A549 (cell line): ENCODE measurements at regions not wholly inside any gene's neighbourhood (a gene's known extent, or its start where the extent isn't known, plus 50 kb on each side); places are given as distances from the start of the nearest gene placed in this dataset.

Experiments
- ATAC-seq, 2 experiments: fragments of 200-7000 bp in 1 of 2; fragments of >200 bp in 1 of 2; cut with Nextera tagmentation in 1 of 2; cut with Tn5 transposase in 1 of 2; 3 replicates each; pipeline versions ENCODE4 v1.8.0 to v1.9.1; 2018 to 2020; ENCODE audit warnings: mild to moderate bottlenecking in 1 of 2, moderate library complexity in 1 of 2
- CTCF ChIA-PET: fragments of 300-600 bp; sonication (Branson Sonifier 250); formaldehyde crosslinking; extraction: SDS; loops from one replicate; lab custom pipeline; 2021; ENCODE audit warnings: antibody characterized with exemption, inconsistent platforms; lab: Yijun Ruan, JAX
- POLR2A ChIA-PET: fragments of 350-600 bp; formaldehyde crosslinking; extraction: SDS; loops from one replicate; lab custom pipeline; 2021; ENCODE audit warnings: antibody characterized with exemption, inconsistent platforms; lab: Yijun Ruan, JAX
- DNase-seq, 2 experiments: peaks; one replicate each; pipeline versions ENCODE4 v3.0.0 to v3.0.0-alpha.2; 2011 to 2016; ENCODE audit warnings: low read depth in 1 of 2, low spot score in 1 of 2
- FAIRE-seq: peaks from 2 replicates; lab custom pipeline; 2011; peaks lifted over from hg19 to GRCh38; lab: Jason Lieb, UNC
- H3K27ac ChIP-seq, 2 experiments: fragments of >200 bp; sonication (Bioruptor Twin); formaldehyde crosslinking; 3 replicates each; pipeline ENCODE4 v1.5.1; 2016 to 2017
- H3K4me1 ChIP-seq: fragments of >200 bp; sonication (Bioruptor Twin); formaldehyde crosslinking; 3 replicates; pipeline ENCODE4 v1.6.1; 2016
- H3K4me2 ChIP-seq: fragments of >200 bp; sonication (Bioruptor Twin); formaldehyde crosslinking; 3 replicates; pipeline ENCODE4 v1.6.1; 2016
- H3K4me3 ChIP-seq: fragments of >200 bp; sonication (Bioruptor Twin); formaldehyde crosslinking; 3 replicates; pipeline ENCODE4 v1.5.1; 2016
- H3K9me3 ChIP-seq: fragments of >200 bp; sonication (Bioruptor Twin); formaldehyde crosslinking; 3 replicates; pipeline ENCODE4 v1.6.1; 2016
- BHLHE40 ChIP-seq: IDR thresholded peaks from 2 replicates; pipeline ENCODE4 v1.6.1; 2012; ENCODE audit warnings: low read depth, low read length, inconsistent platforms
- CBX2 ChIP-seq: fragments of 200-600 bp; sonication (generic); IDR thresholded peaks from 2 replicates; pipeline ENCODE4 v1.6.1; 2016; ENCODE audit warnings: low read depth, mild to moderate bottlenecking, borderline replicate concordance
- CHD4 ChIP-seq: fragments of 200-600 bp; sonication (generic); IDR thresholded peaks from 2 replicates; pipeline ENCODE4 v1.6.1; 2016; ENCODE audit warnings: antibody characterized with exemption, mild to moderate bottlenecking, borderline replicate concordance
- ESRRA ChIP-seq: fragments of 150-350 bp; IDR thresholded peaks from 2 replicates; pipeline ENCODE4 v1.6.1; 2014; ENCODE audit warnings: mild to moderate bottlenecking, low read length, borderline replicate concordance
- FOXS1 ChIP-seq: fragments of 250-450 bp; sonication (Bioruptor Pico); IDR thresholded peaks from 2 replicates; pipeline ENCODE4 v1.5.0; 2020; ENCODE audit warnings: mild to moderate bottlenecking, moderate library complexity
- GATA3 ChIP-seq: IDR thresholded peaks from 2 replicates; pipeline ENCODE4 v1.6.1; 2012; ENCODE audit warnings: borderline replicate concordance
- HDAC2 ChIP-seq: fragments of 200-600 bp; sonication (generic); IDR thresholded peaks from 2 replicates; pipeline ENCODE4 v1.6.1; 2016
- HOXB13 ChIP-seq: fragments of 250-450 bp; sonication (Bioruptor Pico); IDR thresholded peaks from 2 replicates; pipeline ENCODE4 v1.5.0; 2020; ENCODE audit warnings: low read depth, mild to moderate bottlenecking, moderate library complexity
- JUN ChIP-seq, 2 experiments: fragments of >200 bp; sonication (Bioruptor Twin); formaldehyde crosslinking; IDR thresholded peaks; 2 replicates in 1 of 2; 3 replicates in 1 of 2; pipeline ENCODE4 v1.6.1; 2016 to 2017
- JUNB ChIP-seq: fragments of >200 bp; sonication (Bioruptor Twin); formaldehyde crosslinking; IDR thresholded peaks from 2 replicates; pipeline ENCODE4 v1.6.1; 2016
- KDM1A ChIP-seq: fragments of 200-600 bp; sonication (generic); IDR thresholded peaks from 2 replicates; pipeline ENCODE4 v1.6.1; 2016; ENCODE audit warnings: low read depth, mild to moderate bottlenecking
- MAFK ChIP-seq: fragments of 450-650 bp; IDR thresholded peaks from 2 replicates; pipeline ENCODE4 v1.6.1; 2014; ENCODE audit not compliant: partially characterized antibody
- MAZ ChIP-seq: fragments of 150-350 bp; IDR thresholded peaks from 2 replicates; pipeline ENCODE4 v1.6.1; 2014; ENCODE audit warnings: antibody characterized with exemption, low read depth, low read length, borderline replicate concordance
- MYC ChIP-seq: IDR thresholded peaks from 2 replicates; pipeline ENCODE4 v1.6.1; 2012; ENCODE audit warnings: mild to moderate bottlenecking, inconsistent platforms, low read length, improper control_type of control experiment, borderline replicate concordance
- NPAS2 ChIP-seq: fragments of 250-450 bp; sonication (Bioruptor Pico); IDR thresholded peaks from 2 replicates; pipeline ENCODE4 v1.8.0; 2022; ENCODE audit warnings: mild to moderate bottlenecking, moderate library complexity, borderline replicate concordance
- NR3C1 ChIP-seq: fragments of >200 bp; sonication (Bioruptor Twin); formaldehyde crosslinking; IDR thresholded peaks from 3 replicates; pipeline ENCODE4 v1.6.1; 2017
- POLR2A ChIP-seq: IDR thresholded peaks from 2 replicates; pipeline ENCODE4 v1.6.1; 2012; ENCODE audit warnings: mild to moderate bottlenecking, low read length
- POLR2AphosphoS2 ChIP-seq: conservative IDR thresholded peaks from 2 replicates; pipeline ENCODE4 v1.6.1; 2012; ENCODE audit warnings: low read length, improper control_type of control experiment, inconsistent platforms
- RAD21 ChIP-seq, 2 experiments: fragments of >200 bp in 1 of 2; sonication (Bioruptor Twin) in 1 of 2; formaldehyde crosslinking in 1 of 2; IDR thresholded peaks in 1 of 2; conservative IDR thresholded peaks in 1 of 2; 2 replicates in 1 of 2; 3 replicates in 1 of 2; pipeline ENCODE4 v1.6.1; 2012 to 2018; ENCODE audit warnings: inconsistent platforms in 1 of 2
- RFX5 ChIP-seq: fragments of 450-650 bp; IDR thresholded peaks from 2 replicates; pipeline ENCODE4 v1.7.1; 2014; ENCODE audit warnings: antibody characterized with exemption, mild to moderate bottlenecking, moderate library complexity
- RNF2 ChIP-seq: fragments of 200-600 bp; sonication (generic); IDR thresholded peaks from 2 replicates; pipeline ENCODE4 v1.6.1; 2016; ENCODE audit warnings: low read depth, mild to moderate bottlenecking, antibody characterized with exemption, moderate library complexity, borderline replicate concordance
- SMC3 ChIP-seq: fragments of >200 bp; sonication (Bioruptor Twin); formaldehyde crosslinking; IDR thresholded peaks from 3 replicates; pipeline ENCODE4 v1.6.1; 2018; ENCODE audit warnings: inconsistent platforms
- TFCP2L1 ChIP-seq: fragments of 250-450 bp; sonication (Bioruptor Pico); IDR thresholded peaks from 2 replicates; pipeline ENCODE4 v1.5.0; 2021; ENCODE audit warnings: mild to moderate bottlenecking
- TP53 ChIP-seq: fragments of 250-450 bp; sonication (Bioruptor Pico); IDR thresholded peaks from 2 replicates; pipeline ENCODE4 v1.5.0; 2021; ENCODE audit warnings: mild to moderate bottlenecking, moderate library complexity
- ZC3H11A ChIP-seq: fragments of 450-650 bp; IDR thresholded peaks from 2 replicates; pipeline ENCODE4 v1.6.1; 2014; ENCODE audit warnings: antibody characterized with exemption, mild to moderate bottlenecking
- ZNF302 ChIP-seq: fragments of 250-450 bp; sonication (Bioruptor Pico); IDR thresholded peaks from 2 replicates; pipeline ENCODE4 v1.9.0; 2021; ENCODE audit warnings: inconsistent platforms, mild to moderate bottlenecking, moderate library complexity
- WGBS: methylation state at CpG from one replicate; pipeline ENCODE4 v1.1.6; 2017; ENCODE audit errors: missing lambda C conversion rate; 5-methylcytosine and 5-hydroxymethylcytosine counted together
- TF ChIP-seq, protein P1 (sequence below): fragments of >200 bp; sonication (Bioruptor Twin); formaldehyde crosslinking; IDR thresholded peaks from 3 replicates; pipeline ENCODE4 v1.5.1; 2016
- TF ChIP-seq, protein P2 (sequence below): IDR thresholded peaks from 2 replicates; pipeline ENCODE4 v1.6.1; 2012

DNA sequence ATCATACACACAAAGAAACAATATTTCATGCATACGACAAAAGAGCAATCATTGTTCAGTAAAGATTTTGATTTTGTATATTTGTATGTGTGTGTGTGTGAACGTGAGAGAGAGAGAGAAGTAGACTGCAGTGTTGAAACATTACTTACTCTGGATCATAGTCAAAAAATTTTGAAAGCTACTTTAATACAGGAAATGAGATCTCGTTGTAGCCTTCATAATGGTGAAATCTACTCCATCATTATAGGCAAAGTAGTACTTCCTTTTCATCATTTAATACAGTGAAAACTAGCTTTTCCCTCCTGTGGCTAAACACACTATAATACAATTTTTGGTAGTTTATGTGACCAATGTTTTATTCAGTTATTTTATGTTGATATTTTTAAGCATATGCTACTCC lies 1427.7 kb upstream of the C9orf72 start (continued):
- TF ChIP-seq JUN (IDR thresholded peaks at IDR 0.05) (no peak), HDAC2 (no peak)

DNA sequence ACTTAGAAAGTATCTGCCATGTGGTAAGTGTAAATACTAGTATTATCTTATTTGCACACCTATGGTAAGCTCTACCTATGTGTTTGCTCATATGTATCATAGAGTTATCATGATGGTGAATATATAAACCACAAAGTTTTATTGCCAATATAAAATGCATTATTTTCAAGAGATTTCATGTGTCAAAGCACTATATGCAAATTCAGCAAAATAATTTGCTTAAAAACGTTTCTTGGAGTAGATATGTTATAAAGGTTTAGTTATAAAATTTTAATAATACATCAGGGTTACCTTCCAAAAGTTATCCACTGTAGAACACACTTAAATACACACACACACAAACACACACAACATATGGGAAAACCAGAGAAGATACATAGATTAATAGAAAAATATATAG lies 1431.7 kb upstream of the C9orf72 start:
- CTCF ChIA-PET: interaction anchor here (0.5 kb wide), 1 partner anchor 440 kb away, joined by 5 read pairs; no protein-coding TSS in a partner anchor
- Histone ChIP-seq H3K4me1 (peaks cover 3% of the 10 kb centered on the region; the same call in 2 of the 3 replicates), H3K9me3 (no peaks in the 10 kb centered on the region), H3K4me3 (no peak overlapping the region), H3K27ac (no peak overlapping the region), H3K4me2 (no peak overlapping the region)
- no peak for TF ChIP-seq POLR2A
- TF ChIP-seq MAFK: peak; percentile 76
- FAIRE-seq: no peak
- ATAC-seq: no peak
- POLR2A ChIA-PET: no interaction called here
- DNase-seq: no peak
- 11% methylated on average over 1 of the region's 1 CpG for WGBS

DNA sequence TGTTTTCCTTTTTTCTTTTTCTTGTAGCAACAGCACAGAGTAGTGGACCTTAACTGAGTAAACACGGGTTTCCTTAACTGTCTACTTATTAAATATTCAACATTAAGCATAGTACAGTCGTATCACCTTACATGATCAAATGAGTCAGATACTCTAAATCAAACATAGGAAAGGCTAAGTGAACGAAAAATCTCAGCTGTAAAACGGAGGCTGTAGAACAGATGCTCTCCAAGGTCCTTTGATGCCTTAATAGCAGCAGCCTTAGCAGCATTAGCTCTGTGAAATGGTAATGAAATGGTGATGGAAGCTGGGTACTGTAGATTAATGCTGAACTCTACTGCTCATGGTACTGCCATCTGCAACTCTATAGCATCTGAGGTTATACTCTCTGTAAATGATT lies 1433.3 kb upstream of the C9orf72 start:
- Histone ChIP-seq H3K9me3 (no peaks in the 10 kb centered on the region), H3K4me3 (no peak overlapping the region), H3K27ac (no peak overlapping the region), H3K4me1 (no peaks in the 10 kb centered on the region), H3K4me2 (0 out of 3 replicates have a peak overlapping the region, but pooled peaks have one; percentile 4)
- ChIA-PET CTCF (no interaction called here), POLR2A (no interaction called here)
- TF ChIP-seq HOXB13 (CRISPR knock-in tag) (no peak), TP53 (no peak), NPAS2 (CRISPR knock-in tag) (no peak), ZNF302 (CRISPR knock-in tag) (no peak), MAZ (no peak), RNF2 (no peak), SMC3 (no peak), JUNB (no peak), CHD4 (no peak), RAD21 (conservative IDR thresholded peaks at IDR 0.05 in 1 of 2, IDR thresholded peaks at IDR 0.05 in 1 of 2) (no peak), NR3C1 (no peak), ZC3H11A (no peak), GATA3 (no peak)
- TF ChIP-seq, protein P1, sequence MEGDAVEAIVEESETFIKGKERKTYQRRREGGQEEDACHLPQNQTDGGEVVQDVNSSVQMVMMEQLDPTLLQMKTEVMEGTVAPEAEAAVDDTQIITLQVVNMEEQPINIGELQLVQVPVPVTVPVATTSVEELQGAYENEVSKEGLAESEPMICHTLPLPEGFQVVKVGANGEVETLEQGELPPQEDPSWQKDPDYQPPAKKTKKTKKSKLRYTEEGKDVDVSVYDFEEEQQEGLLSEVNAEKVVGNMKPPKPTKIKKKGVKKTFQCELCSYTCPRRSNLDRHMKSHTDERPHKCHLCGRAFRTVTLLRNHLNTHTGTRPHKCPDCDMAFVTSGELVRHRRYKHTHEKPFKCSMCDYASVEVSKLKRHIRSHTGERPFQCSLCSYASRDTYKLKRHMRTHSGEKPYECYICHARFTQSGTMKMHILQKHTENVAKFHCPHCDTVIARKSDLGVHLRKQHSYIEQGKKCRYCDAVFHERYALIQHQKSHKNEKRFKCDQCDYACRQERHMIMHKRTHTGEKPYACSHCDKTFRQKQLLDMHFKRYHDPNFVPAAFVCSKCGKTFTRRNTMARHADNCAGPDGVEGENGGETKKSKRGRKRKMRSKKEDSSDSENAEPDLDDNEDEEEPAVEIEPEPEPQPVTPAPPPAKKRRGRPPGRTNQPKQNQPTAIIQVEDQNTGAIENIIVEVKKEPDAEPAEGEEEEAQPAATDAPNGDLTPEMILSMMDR: no peak
- WGBS: 7% methylated on average over 4 of the region's 4 CpGs
- FAIRE-seq (no peak), ATAC-seq (peak in 1 of 2 experiments; percentile 47; a peak in 1 of 6 replicates), DNase-seq (peak in 1 of 2 experiments; percentile 10)

DNA sequence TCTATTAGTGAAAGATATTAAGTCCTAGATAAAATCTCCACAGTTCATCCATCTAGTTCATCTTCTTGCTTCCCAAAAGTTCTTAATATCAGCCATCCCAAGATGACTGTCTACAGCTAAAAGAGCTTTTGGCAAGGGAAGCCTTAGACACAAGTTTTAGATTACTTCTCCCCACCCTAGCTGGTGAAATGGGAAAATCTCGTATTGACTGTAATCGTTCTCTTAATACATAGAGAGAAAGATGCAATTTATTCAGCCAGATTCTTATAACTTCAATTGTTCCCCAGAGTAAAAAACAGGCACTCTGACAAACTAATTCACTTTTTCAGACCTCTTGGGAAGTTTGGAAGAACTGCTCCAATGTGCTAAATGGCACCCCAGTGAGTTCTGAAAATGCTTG lies 1439.6 kb upstream of the C9orf72 start:
- TF ChIP-seq, protein P1: no peak
- TF ChIP-seq TFCP2L1 (CRISPR knock-in tag) (no peak), HOXB13 (CRISPR knock-in tag) (no peak), ESRRA (no peak), JUN (IDR thresholded peaks at IDR 0.05) (no peak), RFX5 (no peak), MYC (no peak), FOXS1 (no peak), POLR2AphosphoS2 (no peak), CBX2 (no peak), POLR2A (no peak), BHLHE40 (no peak), KDM1A (no peak)
- TF ChIP-seq, protein P2, sequence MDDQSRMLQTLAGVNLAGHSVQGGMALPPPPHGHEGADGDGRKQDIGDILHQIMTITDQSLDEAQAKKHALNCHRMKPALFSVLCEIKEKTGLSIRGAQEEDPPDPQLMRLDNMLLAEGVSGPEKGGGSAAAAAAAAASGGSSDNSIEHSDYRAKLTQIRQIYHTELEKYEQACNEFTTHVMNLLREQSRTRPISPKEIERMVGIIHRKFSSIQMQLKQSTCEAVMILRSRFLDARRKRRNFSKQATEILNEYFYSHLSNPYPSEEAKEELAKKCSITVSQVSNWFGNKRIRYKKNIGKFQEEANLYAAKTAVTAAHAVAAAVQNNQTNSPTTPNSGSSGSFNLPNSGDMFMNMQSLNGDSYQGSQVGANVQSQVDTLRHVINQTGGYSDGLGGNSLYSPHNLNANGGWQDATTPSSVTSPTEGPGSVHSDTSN: no peak
- H3K27ac ChIP-seq: no peak overlapping the region
- WGBS: 82% methylated on average over 2 of the region's 2 CpGs
- H3K4me1 ChIP-seq: no peaks in the 10 kb centered on the region
- no peak overlapping the region for H3K4me2 ChIP-seq
- ChIA-PET CTCF (no interaction called here), POLR2A (no interaction called here)
- no peaks in the 10 kb centered on the region for H3K9me3 ChIP-seq
- ATAC-seq: no peak
- DNase-seq: no peak
- no peak for FAIRE-seq
- no peak overlapping the region for H3K4me3 ChIP-seq
